Stimulated activated CD4-positive, alpha-beta T cell treated with anti-CD3 and anti-CD28 coated beads, Interleukin-12 subunit alpha, Interleukin-12 subunit beta, amount 100 ng/mL, for 24 hours (primary cell): ENCODE measurements at regions not wholly inside any gene's neighbourhood (a gene's known extent, or its start where the extent isn't known, plus 50 kb on each side); places are given as distances from the start of the nearest gene placed in this dataset.
"Not testable (repeated sequence)": the region's sequence is repeated elsewhere in the genome, so short reads cannot be mapped to it uniquely, and the experiment has no call there.

ENCODE experiments used
- DNase-seq, 2 experiments: peaks; one replicate each; pipeline ENCODE4 v3.0.0-alpha.2; 2020; ENCODE audit warnings: low read depth in 2 of 2

DNA sequence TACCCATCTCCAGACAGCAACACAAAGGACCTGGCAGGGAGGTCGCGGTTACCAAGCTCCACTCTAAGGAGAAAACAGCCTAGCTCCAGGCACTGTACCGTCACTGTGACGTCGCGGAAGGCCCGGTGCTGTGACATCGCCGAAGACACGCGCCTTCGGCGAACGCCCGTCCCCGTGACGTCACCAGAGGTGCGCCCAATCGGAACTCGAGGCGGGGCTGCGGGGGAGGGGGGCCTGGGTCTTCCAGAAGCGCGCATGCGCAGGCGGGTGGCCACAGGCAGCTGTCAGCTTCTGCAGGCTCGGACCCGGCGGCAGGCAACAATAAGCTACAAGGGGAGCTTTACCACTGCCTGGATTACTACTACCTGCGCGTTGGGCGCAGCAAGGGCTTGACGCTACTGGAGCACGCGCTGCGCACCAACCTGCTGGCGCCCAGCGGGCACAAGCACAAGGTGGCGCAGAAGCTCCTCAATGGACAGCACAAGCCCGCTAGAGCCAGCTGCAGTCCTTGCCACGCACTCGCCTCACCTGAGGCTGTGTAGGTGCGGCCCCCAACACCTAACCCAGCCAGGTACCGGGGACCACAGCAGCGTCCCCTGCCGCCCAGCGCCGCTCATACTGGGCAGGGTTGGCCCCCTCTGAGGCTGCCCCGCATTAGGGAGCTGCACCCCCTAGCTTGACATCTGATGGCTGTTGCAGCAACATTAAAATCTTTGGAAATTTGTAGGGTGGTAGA is 208.4 kb downstream of the TPST1 start:
- peak; percentile 64 to 78 for DNase-seq

DNA sequence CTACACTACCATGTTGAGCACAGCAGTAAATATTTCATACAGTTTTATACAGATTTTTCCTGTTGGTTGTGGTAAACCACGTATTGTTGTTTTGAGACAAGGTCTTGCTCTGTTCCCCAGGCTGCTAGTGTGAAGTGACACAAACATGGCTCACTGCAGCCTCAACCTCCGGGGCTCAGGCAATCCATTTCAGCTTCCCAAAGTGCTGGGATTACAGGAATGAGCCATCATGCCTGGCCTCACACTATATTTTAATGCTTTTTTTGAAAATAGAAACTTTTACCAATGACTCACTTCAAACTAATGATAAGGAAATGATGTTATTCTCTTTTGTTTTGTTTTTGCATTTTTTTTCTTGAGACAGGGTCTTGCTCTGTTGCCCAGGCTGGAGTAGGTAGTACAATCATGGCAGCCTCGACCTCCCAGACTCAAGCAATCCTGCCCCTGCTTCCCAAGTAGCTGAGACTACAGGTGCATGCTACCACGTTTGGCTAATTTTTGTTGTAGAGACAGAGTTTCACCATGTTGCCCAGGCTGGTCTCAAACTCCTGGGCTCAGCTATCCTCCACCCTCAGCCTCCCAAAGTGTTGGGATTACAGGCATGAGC is 210.6 kb downstream of the TPST1 start:
- no peak for DNase-seq

DNA sequence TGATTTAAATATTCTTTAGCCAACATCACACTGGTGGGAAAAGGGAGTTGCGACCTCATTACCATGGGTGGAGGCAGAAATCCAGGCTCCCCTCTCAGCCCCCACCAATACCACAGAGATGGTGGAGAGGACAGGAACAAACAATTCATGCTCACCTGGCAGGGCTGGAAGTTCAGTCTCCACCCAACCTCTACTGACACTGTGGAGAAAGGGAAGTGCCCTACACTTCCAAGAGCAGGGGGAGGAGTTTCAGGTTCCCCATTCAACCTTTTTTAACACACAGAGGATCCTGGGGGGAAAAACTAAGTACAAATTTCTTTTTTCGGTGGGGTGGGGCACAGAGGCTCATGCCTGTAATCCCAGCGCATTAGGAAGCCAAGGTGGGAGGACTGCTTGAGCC is 210.1 kb upstream of the KCTD7 start:
- no peak for DNase-seq

DNA sequence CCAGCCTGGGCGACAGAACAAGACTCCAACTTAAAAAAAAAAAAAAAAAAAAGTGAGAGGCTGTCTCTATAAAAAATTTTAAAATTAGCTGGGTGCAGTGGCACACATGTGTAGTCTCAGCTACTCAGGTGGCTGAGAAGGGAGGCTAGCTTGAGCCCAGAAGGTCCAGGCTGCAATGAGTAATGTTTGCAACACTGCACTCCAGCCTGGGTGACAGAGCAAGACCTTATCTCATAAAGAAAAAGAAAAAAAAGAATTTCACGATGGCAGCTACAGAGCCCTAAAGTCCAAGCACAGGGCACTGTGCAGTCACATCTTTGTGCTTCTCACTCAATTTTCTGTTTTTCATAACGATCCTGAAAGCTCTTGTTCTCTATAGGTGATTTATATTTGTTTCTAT is 209.5 kb upstream of the KCTD7 start:
- no peak for DNase-seq

DNA sequence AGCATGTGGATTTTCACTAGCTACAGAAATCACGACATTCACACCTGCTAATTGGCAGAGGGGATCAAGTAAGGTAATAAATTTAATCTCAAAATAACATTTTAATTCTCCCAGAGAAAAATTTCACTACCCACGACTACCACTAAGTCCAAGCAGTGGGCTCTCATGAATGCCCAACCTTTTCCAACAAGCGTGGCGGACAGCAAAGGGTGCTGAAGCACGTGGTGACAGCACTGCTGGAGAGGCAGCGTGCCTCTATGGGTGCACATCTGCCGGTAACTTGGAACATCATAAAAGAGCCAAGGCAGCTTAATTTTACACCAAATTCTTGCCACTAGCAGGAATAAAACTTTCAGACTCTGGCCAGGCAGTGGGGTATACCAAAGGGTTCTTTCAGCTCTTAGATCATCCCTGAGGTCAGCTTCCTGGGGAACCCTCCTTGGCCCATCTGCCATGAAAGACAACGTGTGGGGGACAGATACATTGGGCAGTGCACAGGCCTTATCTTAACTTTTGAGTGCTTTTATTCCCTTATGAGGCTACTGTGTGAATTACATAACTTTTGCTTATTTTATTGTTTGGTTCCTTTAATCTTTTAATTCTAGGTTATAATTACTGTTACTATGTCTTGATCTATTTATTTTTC is 206.7 kb upstream of the KCTD7 start:
- DNase-seq: no peak

DNA sequence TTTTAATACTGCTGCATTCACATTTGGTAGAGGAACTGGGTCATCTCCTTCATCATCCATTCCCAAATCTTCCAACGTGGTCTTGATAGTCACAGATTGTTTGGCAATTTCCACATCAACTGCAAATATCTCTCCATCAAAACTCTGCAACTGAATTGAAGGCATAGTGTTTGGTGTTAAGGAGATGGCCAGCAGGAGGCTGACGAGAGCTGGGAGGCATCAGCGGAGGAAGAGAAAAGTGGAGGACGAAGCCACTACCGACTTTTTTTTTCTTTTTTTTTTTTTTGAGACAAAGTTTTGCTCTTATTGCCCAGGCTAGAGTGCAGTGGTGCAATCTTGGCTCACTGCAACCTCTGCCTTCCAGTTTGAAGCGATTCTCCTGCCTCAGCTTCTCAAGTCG is 205.0 kb upstream of the KCTD7 start:
- DNase-seq: no peak

DNA sequence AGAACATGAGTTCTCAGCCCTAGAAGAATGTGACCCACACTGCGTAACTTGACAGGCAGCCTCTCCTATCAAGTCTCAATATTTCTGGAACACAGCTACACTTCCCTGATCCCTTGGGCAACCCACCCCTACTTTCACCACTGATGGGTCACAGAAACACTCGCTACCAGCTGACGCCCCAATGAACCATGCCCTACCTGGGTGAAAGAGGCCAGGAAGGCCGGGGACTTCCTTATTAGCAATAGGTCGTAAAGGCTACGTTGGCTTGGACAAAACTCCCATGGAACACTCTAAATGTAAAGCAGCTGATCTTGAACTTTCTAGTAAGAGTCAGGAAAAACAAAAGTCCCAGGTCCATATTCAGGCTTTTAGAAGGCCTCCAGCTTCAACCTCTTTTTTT is 202.3 kb upstream of the KCTD7 start:
- no peak for DNase-seq

DNA sequence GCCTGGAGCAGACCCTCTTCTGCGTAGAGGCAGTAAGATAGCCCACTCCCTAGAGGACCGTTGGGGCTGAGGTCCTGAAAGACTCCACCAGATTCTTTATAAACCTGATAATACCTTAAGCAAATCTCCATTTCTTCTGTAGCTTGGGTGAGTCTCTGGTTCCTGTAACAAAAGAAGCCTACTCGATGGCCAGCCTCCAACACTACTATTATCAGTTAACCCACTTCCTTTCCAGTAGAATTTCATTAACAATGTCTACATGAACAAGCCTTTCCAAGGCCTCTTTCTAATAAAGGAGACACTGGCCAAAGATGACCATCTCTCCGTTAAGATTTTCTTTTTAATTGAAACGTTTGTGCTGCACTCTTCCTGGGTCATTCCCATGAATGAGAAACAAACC is 201.7 kb upstream of the KCTD7 start:
- no peak for DNase-seq

- DNase-seq: no peak
Observed at GRCh38 chr7:66427956-66428355, 200.7 kb upstream of the KCTD7 start.

GRCh38 chr7:66429498-66430163 is 199.1 kb upstream of the KCTD7 start:
- no peak for DNase-seq

- no peak for DNase-seq
Observed at GRCh38 chr7:66430164-66430545, 198.5 kb upstream of the KCTD7 start.

GRCh38 chr7:66438703-66439405 is 189.8 kb upstream of the KCTD7 start:
- not testable (repeated sequence) for DNase-seq

GRCh38 chr7:66442385-66442784 is 186.3 kb upstream of the KCTD7 start:
- no peak for DNase-seq

DNA sequence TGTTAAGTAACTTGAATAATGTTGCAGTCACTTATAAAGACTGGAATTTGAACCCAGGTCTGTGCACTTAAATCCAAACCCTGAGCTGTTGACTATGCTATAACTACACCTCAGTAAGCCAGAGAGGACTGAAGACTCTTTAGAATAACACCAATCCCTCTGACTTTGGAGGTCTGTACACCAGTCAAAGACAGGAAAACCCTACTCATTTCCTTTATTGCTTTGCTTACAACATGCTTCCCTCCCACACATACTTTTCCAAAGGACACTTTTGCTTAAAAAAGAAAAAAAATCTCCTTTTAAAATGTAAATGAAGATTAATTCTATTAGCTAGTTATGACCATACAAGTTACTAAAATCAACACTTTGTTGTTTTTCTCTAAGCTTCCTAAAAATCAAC is 184.7 kb upstream of the KCTD7 start:
- no peak for DNase-seq

GRCh38 chr7:66447007-66447406 is 181.7 kb upstream of the KCTD7 start:
- DNase-seq: not testable (repeated sequence)

DNA sequence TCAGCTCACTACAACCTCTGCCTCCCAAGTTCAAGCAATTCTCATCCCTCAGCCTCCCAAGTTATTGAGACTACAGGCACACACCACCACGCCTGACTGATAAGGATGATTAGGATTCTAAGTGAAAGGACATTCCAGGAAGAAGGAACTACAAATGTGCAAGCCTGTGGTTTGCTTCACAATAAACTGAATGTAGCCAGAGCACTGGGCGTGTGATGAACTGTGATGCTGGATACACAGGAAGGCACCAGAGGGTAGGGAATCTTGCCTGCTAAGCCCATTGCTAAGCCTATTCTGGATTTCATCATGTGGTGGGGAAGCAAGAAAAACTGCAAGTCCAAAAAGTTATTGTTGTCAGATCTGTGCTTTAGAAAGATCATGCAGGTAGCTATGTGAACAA is 177.9 kb upstream of the KCTD7 start:
- not testable (repeated sequence) for DNase-seq

GRCh38 chr7:66451713-66452112 is 177.0 kb upstream of the KCTD7 start:
- DNase-seq: not testable (repeated sequence)

DNA sequence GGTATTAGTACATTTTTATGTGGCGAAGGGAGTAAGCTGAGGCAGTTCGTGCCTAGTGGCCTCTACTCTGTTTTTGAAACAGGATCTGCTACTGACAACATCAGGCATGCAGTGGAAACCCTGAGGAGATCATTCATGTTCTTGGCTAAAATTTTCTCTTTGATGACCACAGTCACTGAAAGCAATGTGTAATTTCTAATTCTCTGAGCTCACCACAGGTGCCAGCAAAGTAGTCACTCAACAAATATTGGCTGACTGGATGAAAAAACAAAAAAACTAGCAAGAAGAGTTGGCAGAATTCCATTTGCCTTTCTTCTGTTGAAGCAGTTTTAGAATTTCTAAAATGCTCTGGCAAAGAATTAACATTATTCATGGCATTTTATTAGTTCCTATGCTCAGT is 176.5 kb upstream of the KCTD7 start:
- DNase-seq: no peak

DNA sequence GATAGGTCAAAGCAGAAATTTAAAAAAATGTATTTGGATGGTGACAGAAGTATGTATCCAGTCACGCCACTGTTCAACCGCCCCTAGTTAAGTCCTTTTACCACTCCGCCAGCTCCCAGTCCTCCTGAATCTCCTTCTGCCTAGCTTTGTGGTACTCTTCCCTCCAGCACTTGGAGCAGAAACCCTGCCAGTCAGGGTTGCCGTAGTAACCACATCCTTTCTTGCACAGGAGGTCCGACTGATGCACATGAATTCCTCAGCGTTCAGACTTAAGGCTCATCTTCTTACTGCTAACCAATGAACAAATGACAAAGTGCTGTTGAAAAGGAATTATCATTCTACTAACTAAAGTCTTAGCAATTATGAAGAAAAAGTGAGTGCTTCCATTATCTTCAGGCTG is 175.3 kb upstream of the KCTD7 start:
- no peak for DNase-seq

DNA sequence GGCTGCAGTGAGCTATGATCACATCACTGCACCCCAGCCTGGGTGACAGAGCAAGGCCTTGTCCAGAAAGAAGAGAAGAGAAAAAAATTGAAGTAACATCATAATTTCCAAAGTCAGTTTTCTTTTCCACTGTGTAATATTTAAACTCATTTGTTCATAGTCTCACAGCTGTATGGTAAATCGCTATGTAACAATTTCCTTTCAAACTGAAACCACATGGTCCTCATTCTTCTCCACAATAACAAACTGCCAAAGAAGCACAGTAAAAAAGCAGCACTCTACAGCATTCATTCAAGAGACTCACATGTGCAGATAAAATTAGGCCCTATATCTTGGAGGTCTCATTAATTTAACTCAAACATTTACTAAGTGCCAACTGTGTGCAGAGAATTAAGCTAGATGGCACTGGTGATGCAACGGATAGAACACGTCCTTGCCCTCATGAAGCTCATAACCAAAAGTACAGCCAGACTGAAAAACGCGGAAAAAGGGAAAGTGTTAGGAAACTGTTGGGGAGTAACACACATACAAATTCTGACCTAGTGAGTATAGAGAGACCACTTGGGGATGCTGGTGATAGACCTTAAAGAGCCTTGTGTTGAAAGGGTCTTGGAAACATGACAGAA is 174.0 kb upstream of the KCTD7 start:
- no peak for DNase-seq

DNA sequence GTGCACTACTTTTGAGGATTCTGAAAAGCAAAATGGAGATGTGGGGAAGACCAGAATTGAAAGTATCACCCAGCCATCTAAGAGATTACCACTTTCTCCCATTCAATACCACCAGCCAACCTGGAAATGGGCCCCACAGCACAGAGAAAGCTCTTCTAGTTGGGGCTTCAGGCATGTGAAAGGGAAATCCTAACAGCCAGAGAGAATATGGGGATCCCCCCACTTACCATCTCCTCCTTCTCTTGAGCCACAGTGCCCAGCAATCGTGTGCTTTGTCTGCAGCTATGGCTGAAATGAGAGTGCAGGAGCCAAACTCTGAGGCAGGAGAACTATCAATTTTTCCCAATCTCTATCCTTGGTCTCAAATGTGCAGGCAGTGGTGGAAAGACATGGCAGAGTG is 173.2 kb upstream of the KCTD7 start:
- not testable (repeated sequence) for DNase-seq

DNA sequence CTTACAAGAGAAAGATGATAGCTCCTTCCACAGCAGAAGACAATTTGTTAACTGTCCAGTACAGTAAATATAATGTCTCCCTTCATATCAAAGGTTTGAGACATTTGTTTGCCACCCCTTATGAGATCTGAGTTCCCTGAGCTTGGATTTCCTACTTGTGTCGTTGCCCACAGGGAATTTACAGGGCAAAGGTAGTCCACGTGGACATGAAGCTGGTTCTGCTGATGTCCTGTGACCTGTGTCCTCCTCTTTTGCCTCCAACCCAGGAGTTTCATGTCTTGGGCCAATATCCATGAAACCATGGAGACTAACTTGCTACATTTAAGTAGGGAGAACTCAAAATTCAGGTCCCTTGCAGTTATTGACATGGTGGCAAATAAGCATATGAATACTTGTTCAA is 172.2 kb upstream of the KCTD7 start:
- DNase-seq: not testable (repeated sequence)
